T1000 (cell line): ENCODE measurements at regions not wholly inside any gene's neighbourhood (a gene's known extent, or its start where the extent isn't known, plus 50 kb on each side); places are given as distances from the start of the nearest gene placed in this dataset.

Source experiments
- DNase-seq: peaks from one replicate; lab custom pipeline; 2025; ENCODE audit warnings: mixed read lengths; lab: John Stamatoyannopoulos, UW

DNA sequence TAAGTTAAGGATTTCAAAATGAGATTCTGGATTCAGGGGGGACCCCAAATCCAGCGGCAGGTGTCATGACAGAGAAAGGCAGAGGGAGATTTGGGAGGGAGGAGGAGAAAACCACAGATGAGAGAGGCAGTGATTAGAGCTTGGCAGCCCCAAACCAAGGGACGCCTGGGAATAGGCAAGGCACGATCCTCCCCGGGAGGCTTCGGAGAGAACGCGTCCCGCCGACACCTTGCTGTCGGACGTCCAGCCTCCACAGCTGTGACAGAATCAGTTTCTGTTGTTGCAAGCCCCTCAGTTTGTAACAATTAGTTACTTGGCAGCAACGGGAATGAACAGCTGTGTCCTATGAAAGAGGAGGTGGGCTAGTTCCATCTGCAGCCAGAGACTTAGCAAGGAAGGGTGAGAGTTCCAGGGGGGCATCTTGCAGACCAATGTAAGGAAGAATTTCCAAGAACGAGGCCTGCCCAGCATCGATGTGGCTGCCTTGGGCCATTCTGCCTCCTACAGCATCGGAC is 110.7 kb upstream of the SDK2 start:
- no peak for DNase-seq

DNA sequence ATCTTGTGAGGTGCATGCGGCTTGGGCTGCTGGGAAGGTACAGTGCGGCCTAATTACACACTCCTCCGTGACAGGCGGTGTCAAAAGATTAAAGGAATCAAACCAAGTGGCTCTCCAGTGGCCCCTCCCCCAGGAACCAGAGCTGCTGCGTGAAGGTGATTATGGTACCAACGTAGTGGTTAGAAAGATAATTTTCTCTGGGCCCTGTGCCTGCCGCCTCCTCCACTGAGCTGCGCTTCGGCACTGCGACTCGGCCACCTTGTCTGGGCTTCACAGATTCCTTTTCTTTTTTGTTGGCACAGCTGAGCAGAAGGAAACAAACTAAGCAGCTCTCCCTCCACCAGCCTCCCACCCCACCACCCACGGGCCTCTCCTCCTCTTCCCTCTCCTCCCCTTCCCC is 113.2 kb upstream of the SDK2 start:
- no peak for DNase-seq

DNA sequence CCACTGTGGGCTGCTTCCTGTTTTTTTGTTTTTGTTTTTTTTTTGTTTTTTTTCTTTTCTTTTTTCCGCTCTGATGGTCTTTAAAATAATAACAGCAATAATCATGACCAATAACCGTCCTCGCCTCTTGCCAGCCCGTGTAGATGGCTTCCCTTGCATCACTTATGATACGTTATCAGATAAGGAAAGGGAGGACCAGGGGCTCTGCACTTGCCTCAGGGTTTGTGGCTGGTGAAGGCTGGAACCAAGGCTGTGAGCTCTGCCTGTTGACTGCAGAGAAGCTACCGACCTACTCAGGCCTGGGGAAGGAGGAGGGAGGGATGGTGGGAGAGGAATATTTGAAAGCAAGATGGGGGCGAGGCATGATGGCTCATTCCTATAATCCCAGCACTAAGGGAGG is 114.0 kb upstream of the SDK2 start:
- DNase-seq, result no peak

DNA sequence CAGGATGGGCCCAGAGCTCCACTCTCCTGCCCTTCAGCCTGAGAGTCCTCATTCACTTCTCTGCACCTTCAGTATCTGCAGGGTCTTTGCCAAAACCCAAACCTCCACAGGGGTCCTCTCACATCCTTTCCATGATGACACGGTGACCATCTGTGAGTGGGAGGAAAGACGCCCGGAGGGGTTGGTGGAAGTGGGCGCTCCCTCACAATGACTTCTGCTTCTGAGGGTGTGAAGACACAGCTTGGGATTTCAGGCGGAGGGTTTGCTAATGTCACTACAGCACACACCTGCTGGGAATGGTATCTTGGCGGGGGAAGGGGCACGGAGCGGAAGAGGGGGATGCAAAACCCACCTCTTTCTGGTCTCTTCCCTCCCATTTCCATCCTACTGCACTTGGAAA is 115.1 kb upstream of the SDK2 start:
- DNase-seq, result no peak

DNA sequence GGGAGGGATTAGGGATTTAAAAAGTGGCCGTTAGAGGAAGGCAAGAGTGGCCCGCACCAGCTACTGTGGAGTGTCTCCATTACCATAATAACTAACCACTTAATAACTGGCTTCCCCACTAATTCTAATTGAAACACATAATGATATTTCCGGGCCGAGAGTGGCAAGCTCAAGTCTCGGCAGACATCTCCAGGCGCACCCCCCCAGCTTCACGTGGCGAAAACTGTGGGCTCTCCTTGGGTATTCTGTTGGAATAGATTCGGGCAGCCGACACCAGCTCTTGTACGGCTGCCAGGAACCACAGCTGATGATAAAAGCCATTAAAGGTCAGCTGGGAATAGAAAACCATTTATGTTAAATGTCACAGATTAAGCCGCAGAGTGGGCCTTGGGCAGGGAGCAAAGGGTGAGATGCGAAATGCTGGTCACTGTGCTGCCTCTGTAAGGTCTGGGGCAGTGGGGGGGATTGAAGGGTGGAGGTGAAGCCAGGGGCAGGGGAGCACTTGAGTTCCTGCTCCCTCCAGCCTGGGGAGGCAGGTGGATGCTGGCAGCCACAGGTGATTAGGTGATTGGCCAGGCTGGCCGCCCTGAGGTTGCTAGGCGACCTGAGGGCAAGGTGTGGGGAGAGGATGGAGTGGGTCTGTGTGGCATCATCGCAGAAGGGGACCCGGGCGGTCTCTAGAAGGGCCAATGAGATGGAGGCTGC is 115.6 kb upstream of the SDK2 start:
- no peak for DNase-seq

DNA sequence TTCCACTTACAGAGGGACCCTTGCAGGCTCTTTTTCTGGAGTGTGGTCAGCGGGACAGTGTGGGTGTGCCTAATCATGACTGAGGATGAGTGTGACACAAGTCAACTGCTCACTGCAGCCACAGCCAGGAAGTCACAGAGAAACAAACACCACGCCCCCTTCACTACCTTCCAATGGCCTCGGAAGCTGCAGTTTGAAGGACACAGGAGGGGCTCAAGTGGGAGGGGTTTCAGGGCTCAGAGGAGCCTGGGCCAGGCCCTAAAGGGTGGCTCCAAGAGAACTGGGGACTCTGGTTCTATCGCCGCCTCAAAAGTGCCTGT is 116.2 kb upstream of the SDK2 start:
- DNase-seq, result no peak

DNA sequence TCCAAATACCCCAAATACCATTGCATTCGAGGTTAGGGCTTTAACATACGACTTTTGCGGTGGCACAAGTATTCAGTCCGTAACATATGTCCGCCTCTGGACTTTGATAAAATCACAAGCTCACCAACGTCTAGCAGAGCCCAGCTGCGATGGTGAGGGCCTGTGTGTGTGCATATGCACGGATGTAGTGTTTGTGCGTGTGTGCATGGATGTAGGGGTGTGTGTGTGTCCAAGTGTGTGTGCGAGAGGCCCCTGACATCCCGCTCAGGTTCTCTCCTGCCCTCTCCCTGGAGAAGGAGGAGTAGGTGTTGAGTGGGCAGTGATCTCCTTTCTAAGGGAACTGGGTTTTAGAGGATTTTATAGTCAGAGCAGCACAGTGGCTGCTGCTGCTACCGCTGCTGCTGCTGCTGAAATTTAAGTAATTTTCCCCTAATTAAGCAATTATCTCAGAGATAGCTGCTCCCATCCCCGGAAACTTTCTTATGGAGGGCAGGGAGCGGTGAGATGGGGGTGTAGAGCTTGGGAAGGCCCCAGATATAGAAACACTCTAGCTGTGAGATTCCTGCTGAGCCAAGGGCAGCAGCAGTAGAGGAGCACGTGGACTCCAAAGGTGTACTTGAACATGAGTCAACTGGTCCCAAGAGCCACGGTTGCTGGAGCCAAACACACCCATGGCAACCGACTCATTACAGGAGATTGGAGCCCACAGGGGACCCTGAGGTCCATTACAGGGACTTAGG is 121.7 kb upstream of the SDK2 start:
- no peak for DNase-seq

DNA sequence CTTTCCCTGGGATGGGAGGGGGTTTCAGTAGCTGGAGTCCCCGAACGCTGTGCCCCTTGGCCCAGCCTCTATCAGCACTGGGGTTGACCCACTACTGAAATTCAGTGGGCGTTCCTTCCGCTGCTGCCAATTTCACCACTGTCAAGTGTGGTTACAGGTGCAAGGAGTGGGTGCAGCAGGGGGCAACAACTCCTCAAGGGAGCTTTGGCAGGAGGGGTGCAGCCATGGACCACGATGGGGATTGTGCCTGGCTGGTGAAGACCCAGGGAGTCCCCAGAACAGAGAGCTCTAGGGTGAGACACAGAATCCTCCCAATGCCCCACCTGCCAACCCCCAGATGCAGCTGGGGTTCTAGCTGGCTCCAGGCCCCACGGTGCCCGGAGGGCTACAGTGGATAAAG is 123.5 kb upstream of the SDK2 start:
- DNase-seq, result no peak

DNA sequence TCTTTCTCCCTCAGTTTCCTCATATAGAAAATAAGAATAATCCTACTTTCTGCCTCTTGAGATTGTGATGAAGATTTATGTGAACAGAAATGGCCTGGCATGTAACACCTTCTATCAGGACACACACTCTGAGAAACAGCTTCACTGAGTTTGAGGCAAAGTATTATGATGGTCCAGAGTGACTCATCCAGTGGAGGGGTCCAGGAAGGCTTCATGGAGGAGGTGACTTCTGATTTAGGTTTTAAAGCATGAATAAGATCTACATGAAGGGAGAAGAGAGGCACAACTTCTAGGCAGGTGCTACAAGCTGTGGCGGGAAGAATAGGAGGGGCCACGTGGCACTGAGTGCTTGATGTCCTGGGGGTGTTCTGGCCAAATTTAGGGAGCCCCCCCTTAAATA is 124.4 kb upstream of the SDK2 start:
- DNase-seq, result no peak

DNA sequence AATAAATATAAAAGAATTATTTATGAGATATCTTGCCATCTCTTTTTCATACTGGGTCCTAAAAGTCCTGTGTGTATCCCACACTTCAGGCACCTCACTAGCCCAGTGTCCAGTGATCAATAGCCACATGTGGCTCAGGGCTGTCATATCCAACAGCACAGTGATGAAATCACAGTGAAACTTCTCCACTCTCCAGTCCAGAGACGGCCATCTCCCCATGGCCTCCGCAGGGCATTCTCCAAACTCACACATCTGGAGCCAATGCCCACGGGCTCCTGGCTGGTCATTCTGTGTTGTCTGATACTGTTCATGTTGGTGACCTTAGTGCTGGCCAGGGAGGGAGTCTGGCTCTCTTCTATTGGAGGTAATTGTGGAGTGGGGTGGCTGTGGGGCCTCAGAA is 125.2 kb upstream of the SDK2 start:
- DNase-seq, result no peak

DNA sequence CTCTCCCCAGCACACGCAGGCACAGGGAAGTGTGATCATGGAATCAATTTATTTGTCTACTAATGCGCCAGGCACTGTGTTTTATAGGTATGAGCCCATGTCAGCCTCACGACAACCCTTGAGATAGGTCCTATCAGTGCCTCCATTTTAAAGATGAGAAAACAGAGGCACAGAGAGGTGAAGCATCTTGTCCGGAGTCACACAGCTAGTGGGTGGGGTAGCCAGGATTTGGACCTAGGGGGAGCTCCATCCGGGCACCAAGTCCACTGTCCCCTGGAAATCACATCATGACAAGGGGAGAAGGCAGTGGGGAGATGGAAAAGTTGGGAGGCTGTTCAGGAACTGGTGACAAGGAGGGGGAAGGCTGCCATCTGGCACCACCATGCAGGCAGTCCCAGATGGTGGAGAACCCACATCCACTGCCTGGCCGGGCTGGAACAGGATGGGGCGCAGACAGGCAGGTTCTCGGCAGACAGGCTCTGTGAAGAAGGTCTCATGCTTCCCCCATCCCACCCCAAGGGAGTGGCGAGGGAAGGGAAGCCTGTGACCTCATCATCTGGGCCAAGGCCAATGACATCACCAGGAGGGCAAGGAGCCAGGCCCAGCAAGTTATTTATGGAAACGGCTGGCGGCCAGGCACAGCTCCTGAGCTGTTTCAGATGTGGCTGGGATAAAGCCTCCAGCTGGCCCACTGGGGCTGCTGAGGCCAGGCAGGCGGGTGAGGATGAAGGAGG is 126.0 kb upstream of the SDK2 start:
- no peak for DNase-seq

DNA sequence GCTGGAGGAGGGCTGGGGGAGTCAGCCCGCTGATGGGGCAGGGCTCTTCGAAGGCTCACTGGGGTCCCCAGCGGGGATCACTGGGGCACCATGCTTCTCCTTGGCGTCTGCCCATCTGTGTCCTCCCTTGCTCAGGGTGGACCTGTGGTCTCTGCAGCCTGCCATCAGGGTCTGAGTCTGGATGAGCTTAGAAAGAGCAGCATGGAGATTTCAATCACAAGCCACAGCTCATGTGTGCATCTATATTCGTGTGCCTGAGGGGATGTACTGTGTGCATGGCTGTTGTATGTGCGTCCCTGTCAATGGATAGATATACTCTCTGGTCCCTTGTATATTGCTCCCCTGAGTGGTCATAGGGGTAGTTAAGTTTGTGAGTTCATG is 126.6 kb upstream of the SDK2 start:
- no peak for DNase-seq

DNA sequence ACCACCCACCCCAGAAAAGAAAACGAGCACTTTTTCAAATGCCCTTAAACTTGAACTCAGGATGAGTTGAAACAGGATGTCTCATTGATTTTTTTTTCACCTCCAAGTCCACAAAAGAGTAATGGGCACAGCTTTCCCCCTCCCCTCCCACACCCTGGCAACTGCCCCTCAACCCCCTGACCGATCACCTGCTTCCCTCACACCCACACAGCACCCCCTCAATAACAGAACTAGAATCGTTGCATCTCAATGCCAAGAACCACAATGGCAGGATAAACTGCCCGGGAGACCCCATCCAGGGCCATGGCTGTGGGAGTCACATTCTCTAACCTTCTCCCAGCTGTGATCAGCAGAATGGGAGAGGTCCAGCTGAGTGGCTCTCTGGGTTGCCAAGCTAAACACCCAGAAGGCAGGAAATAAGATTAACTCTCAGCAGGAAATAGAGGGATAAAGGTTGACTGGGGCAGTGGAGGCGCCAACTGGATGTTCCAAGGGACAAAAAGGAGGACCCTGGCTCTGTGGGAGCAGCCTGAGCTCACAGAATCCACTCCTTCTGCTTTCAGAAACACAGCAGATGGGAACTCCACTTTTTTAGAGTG is 128.0 kb upstream of the SDK2 start:
- DNase-seq, result no peak

DNA sequence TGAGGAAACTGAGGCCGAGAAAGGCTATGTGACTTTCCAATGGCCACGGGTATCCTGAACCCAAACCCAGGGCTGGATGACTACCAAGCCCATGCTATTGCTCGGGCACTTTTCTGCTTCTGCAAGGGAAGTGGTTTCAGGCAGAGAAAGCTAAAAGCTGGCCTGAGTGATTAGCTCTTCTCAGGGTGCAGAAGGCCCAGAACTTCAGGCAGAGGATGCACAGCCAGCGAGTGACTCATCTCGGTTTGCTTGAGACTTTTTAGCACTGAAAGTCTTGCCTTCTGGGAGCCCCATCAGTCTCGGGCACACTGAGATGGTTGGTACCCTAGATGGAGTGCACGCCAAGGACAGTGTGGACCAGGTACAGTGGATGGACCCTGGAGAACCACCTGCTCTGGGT is 129.5 kb upstream of the SDK2 start:
- DNase-seq, result no peak

DNA sequence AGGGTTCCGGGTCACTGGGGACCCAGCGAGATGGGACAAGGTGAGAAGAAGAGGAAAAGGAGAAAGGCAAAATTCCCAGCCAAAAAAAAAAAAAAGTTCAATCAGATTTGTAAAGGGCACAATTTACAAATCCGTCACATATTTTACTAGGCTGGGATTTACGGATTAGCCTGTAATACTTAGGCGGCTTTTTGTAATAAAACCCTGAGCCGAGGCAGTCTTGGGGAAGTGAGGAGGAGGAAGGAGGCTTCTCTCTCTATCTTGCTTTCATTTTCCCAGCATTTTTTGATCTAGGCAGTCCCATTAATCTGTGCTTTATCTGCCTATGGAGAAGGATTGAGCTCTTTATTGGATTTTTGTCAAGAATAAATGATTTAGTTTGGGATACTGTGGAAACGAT is 130.6 kb upstream of the SDK2 start:
- DNase-seq, result no peak

DNA sequence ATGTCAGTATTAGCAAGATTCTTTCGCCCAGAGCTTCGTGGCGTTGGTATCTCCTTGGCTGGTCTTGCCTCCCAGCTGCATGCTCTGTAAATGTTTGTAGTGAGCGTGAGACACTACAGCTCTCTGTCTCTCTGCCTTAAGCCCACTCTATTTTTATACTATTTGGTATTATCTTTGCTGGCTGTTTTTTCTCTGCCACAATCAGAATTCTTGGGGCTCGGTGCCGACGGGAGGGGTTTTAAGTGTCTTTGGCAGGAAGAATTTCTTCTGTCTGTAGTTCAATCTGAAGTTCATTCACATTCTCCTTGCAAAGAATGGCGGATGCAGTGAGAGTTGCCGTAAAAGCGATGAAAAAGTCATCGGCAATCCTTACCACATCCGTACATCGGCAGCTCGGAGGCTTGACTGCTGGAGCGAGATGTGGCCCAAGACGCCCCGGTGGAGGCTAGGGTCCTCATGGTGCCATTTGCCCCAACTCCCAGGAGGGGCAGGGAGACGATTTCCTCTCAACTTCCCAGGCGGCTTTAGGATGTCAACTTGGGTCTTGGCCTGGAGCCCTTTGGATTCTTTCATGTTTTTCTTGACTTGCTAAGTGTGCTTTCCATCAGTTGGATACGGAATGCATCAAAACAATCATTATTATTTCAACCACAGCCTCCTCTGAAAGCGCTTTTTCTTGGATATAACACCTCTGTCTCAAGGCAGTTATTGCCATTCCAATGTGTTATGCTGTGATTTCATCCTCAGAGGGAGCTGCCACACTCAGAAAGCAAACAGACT is 132.3 kb upstream of the SDK2 start:
- no peak for DNase-seq

DNA sequence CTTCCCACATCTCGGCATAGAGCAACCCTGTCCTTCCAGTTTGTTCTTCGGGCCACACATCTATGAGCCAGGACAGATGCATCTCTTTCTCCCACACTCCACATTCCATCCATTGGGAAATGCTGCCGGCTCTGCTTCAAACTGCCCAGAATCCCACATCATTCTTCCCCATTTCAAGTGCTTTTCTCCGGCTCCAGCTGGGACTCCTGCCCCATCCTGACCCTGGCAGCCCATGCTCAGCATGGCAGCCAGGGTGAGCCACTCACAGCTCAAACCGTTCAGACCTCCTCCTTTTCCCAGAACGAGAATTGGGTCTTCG is 132.8 kb upstream of the SDK2 start:
- no peak for DNase-seq

DNA sequence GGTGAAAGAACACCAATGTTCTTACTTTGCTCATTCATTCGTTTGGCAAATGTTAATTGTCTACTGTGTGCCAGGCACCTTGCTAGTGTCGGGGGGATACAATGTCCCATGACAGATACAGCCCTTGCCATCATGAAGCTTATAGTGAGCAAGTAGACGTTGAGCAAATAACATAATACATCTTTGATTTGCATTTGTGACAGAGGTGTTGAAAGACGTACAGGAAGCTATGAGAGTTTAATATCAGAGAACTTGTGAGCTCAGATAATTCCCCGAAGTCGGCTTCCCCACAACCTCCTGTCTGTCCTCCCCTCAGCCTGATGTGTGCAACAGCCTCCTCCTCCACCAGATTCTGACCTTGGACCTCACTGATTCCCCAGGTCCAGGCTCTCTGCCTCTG is 138.0 kb upstream of the SDK2 start:
- no peak for DNase-seq

DNA sequence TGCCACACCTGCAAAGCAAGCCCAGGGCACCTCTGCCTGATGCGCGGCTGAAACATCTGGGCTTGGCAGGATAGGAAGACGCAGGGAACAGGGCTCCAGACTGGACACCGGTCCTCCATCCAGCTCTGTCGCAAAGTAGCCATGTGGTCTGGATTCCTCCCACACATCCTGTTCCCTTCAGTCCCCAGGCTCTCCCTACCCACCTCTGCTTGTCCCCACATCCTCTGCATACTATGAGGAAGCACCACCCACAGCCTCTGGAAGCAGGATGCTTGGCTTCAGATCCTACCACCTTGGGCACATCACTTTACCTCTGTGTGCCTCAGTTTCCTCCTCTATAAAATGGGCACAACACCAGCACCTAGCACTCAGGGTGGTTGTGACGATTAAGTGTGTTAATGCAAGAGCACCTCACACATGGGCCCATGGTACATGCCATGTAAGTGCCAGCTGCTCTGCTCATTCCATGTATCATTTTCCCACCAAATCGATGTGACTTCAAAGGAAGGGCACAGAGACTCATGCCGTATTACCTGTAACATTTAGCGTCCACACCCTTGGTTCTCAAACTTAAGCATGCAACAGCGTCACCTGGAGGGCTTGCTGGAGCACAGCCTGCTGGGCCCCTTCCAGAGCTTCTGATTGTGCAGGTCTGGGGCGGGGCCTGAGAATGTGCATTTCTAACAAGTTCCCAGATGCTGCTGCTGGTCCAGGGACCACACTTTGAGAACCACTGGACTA is 138.6 kb upstream of the SDK2 start:
- DNase-seq, result no peak

DNA sequence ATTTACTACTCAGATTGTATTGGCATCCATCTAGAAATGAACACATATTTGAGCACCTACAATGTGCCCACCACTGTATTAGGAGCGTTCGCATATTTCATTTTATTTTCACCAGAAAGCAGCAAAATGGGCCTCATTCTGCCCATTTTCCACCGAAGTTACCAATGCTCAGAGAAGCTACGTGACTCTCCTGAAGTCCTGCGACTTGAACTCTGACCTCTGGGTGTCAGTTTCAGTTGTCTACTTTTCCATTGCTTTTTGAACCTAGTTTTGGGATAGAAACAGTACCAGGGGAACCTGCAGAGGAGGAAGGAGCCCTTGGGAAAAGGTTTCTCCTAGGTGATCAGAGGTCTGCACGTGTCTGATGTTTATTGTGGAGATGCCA is 139.1 kb upstream of the SDK2 start:
- no peak for DNase-seq

DNA sequence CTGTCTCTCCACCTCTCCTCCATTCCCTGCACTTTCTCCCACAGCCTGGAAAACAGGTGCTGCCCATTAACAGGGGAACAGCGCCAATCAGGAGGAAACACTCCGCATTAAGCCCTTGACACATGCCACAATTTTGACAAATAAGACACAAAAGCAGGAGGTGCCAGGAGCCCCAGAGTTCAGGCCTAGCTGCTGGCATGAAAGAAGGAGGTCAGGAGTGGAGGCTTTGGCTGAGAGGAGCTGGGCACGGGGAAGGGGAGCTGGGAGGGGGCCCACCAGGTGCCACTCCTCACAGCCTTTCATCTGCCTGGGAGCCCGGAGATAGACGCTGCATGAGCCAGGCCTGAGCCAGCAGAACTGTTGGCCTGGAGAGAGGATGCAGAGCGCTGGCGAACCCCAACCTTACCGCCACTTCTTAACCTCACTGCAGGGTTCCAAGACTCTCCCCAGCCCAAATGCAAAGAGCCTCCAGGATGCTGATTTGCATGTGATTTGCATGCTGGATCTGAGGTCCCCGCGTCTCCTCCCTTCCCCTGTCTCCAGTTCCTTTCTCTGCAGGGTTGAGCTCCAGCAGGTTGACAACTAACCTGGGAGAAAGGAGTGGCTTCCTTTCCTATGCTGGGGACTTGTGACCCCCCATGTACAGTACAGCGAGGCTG is 139.8 kb upstream of the SDK2 start:
- no peak for DNase-seq
